DND-41 (cell line): ENCODE measurements at regions not wholly inside any gene's neighbourhood (a gene's known extent, or its start where the extent isn't known, plus 50 kb on each side); places are given as distances from the start of the nearest gene placed in this dataset.
A peak's percentile ranks its signal among the peaks of the same experiment; 100 is the strongest.

Experiments
- ATAC-seq: fragments of 200-7000 bp; cut with Tn5 transposase; 3 replicates; pipeline ENCODE4 v1.9.1; 2021; ENCODE audit warnings: low read depth; ENCODE audit not compliant: insufficient read depth
- DNase-seq: peaks from one replicate; pipeline ENCODE4 v3.0.0-alpha.2; 2020
- H2AFZ ChIP-seq: 2 replicates; pipeline ENCODE4 v1.6.0; 2012; ENCODE audit warnings: low read depth, low read length
- H3K27ac ChIP-seq: 2 replicates; pipeline ENCODE4 v1.5.1; 2012; ENCODE audit warnings: low read length, inconsistent platforms
- H3K27me3 ChIP-seq: fragments of 200-600 bp; sonication (generic); 2 replicates; pipeline ENCODE4 v1.6.0; 2012; ENCODE audit warnings: low read length, mild to moderate bottlenecking, inconsistent platforms; ENCODE audit not compliant: insufficient read depth, poor library complexity
- H3K36me3 ChIP-seq: 2 replicates; pipeline ENCODE4 v1.5.1; 2012; ENCODE audit warnings: low read length, inconsistent platforms; ENCODE audit not compliant: insufficient read depth
- H3K4me1 ChIP-seq: 2 replicates; pipeline ENCODE4 v1.5.1; 2012; ENCODE audit warnings: mild to moderate bottlenecking, low read length; ENCODE audit not compliant: insufficient read depth
- H3K4me2 ChIP-seq: 2 replicates; pipeline ENCODE4 v1.6.0; 2012; ENCODE audit warnings: mild to moderate bottlenecking, moderate library complexity, low read length, inconsistent platforms; ENCODE audit not compliant: insufficient read depth
- H3K4me3 ChIP-seq, 2 experiments: fragments of 200-600 bp in 1 of 2; shearing (Covaris generic) in 1 of 2; 2 replicates each; pipeline ENCODE4 v1.5.1; 2012 to 2016; ENCODE audit warnings: inconsistent platforms in 2 of 2, low read length in 2 of 2, mild to moderate bottlenecking in 2 of 2, low read depth in 1 of 2, moderate library complexity in 1 of 2
- H3K79me2 ChIP-seq: 2 replicates; pipeline ENCODE4 v1.6.0; 2012; ENCODE audit warnings: low read length, inconsistent platforms; ENCODE audit not compliant: insufficient read depth
- H3K9ac ChIP-seq: 2 replicates; pipeline ENCODE4 v1.6.0; 2012; ENCODE audit warnings: low read depth, mild to moderate bottlenecking, inconsistent platforms, low read length, moderate library complexity
- H3K9me3 ChIP-seq: 2 replicates; pipeline ENCODE4 v1.5.1; 2012; ENCODE audit warnings: low read length, moderate library complexity, mild to moderate bottlenecking, inconsistent platforms; ENCODE audit not compliant: insufficient read depth, severe bottlenecking
- H4K20me1 ChIP-seq: 2 replicates; pipeline ENCODE4 v1.6.0; 2012; ENCODE audit warnings: low read length; ENCODE audit not compliant: insufficient read depth
- EZH2 ChIP-seq: IDR thresholded peaks from 3 replicates; pipeline ENCODE4 v1.6.1; 2012; ENCODE audit warnings: borderline replicate concordance, low read depth, mild to moderate bottlenecking, moderate library complexity, low read length, inconsistent platforms; ENCODE audit not compliant: severe bottlenecking
- TF ChIP-seq, protein P1 (sequence below): IDR thresholded peaks from 2 replicates; pipeline ENCODE4 v1.5.1; 2012; ENCODE audit warnings: borderline replicate concordance, low read length, moderate library complexity, mild to moderate bottlenecking; ENCODE audit not compliant: poor library complexity, severe bottlenecking; ENCODE audit errors: extremely low read depth

DNA sequence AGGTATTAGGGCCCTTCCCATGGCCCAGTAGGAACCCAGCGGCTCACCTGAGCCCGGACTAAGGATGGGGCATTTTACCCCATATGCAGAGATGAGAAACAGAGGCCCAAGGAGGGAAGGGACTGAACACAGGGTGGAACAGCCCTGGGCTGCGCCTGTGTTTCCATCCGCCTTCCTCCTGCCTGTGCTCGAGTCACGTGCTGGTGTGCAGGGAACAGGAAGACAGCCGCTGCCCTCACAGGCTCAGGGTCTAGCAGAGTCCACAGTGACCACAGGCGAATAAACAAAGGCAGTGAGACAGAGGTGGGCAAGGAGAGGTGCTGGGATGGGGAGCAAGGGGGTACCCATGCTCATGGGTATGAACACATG lies 129.4 kb downstream of the C9orf50 start:
- H4K20me1 ChIP-seq: peaks cover 9% of the 10 kb centered on the region; the same call in 1 of the 2 replicates
- H3K36me3 ChIP-seq: no peaks in the 10 kb centered on the region
- H3K4me3 ChIP-seq: no peak overlapping the region
- peaks cover 34% of the 10 kb centered on the region for H3K4me1 ChIP-seq
- H3K4me2 ChIP-seq: no peak overlapping the region
- no peak overlapping the region for H2AFZ ChIP-seq
- H3K79me2 ChIP-seq: no peaks in the 10 kb centered on the region
- no peak for DNase-seq
- no peak overlapping the region for H3K27ac ChIP-seq
- no peak for ATAC-seq
- TF ChIP-seq EZH2: no peak
- TF ChIP-seq, protein P1, sequence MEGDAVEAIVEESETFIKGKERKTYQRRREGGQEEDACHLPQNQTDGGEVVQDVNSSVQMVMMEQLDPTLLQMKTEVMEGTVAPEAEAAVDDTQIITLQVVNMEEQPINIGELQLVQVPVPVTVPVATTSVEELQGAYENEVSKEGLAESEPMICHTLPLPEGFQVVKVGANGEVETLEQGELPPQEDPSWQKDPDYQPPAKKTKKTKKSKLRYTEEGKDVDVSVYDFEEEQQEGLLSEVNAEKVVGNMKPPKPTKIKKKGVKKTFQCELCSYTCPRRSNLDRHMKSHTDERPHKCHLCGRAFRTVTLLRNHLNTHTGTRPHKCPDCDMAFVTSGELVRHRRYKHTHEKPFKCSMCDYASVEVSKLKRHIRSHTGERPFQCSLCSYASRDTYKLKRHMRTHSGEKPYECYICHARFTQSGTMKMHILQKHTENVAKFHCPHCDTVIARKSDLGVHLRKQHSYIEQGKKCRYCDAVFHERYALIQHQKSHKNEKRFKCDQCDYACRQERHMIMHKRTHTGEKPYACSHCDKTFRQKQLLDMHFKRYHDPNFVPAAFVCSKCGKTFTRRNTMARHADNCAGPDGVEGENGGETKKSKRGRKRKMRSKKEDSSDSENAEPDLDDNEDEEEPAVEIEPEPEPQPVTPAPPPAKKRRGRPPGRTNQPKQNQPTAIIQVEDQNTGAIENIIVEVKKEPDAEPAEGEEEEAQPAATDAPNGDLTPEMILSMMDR: no peak
- H3K9me3 ChIP-seq: no peaks in the 10 kb centered on the region
- peaks cover 22% of the 10 kb centered on the region for H3K27me3 ChIP-seq
- H3K9ac ChIP-seq: no peak overlapping the region

GRCh38 chr9:129490583-129491486 lies 130.1 kb downstream of the C9orf50 start:
- no peak overlapping the region for H2AFZ ChIP-seq
- H3K9ac ChIP-seq: no peak overlapping the region
- H3K27ac ChIP-seq: no peak overlapping the region
- ATAC-seq: no peak
- peaks cover 9% of the 10 kb centered on the region; the same call in 1 of the 2 replicates for H4K20me1 ChIP-seq
- DNase-seq: no peak
- H3K4me3 ChIP-seq: no peak overlapping the region
- H3K79me2 ChIP-seq: no peaks in the 10 kb centered on the region
- H3K4me1 ChIP-seq: peaks cover 28% of the 10 kb centered on the region
- H3K36me3 ChIP-seq: no peaks in the 10 kb centered on the region
- TF ChIP-seq, protein P1: no peak
- TF ChIP-seq EZH2: no peak
- H3K4me2 ChIP-seq: no peak overlapping the region
- peaks cover 16% of the 10 kb centered on the region for H3K27me3 ChIP-seq
- H3K9me3 ChIP-seq: no peaks in the 10 kb centered on the region

- H3K4me2 ChIP-seq: peak overlapping the region; percentile 66
- H3K27me3 ChIP-seq: peaks cover 10% of the 10 kb centered on the region
- peaks cover 5% of the 10 kb centered on the region; the same call in 1 of the 2 replicates for H4K20me1 ChIP-seq
- peaks cover 24% of the 10 kb centered on the region for H3K4me1 ChIP-seq
- peak overlapping the region; percentile 26; the same call in 1 of the 2 replicates for H3K27ac ChIP-seq
- TF ChIP-seq, protein P1: no peak
- no peak for TF ChIP-seq EZH2
- no peaks in the 10 kb centered on the region for H3K9me3 ChIP-seq
- no peak overlapping the region for H2AFZ ChIP-seq
- peak; percentile 24 for DNase-seq
- H3K4me3 ChIP-seq: peak overlapping the region in 1 of 2 experiments; percentile 20; a peak in 1 of 4 replicates
- no peak for ATAC-seq
- H3K9ac ChIP-seq: peak overlapping the region; percentile 72; the same call in 1 of the 2 replicates
- no peaks in the 10 kb centered on the region for H3K36me3 ChIP-seq
- H3K79me2 ChIP-seq: no peaks in the 10 kb centered on the region
Observed at GRCh38 chr9:129489838-129490582, 130.9 kb downstream of the C9orf50 start.
